HG02884 (cell line): ENCODE measurements at regions not wholly inside any gene's neighbourhood (a gene's known extent, or its start where the extent isn't known, plus 50 kb on each side); places are given as distances from the start of the nearest gene placed in this dataset.

Experiments used
- ATAC-seq: cut with Tn5 transposase; IDR thresholded peaks from one replicate; pipeline ENCODE4 v1.9.1; 2021; ENCODE audit warnings: mild to moderate bottlenecking, moderate library complexity; ENCODE audit not compliant: unreplicated experiment

GRCh38 chr4:95985791-95986550, 146.1 kb downstream of the PDHA2 start:
- ATAC-seq, result no peak

GRCh38 chr4:95987851-95988250, 148.0 kb downstream of the PDHA2 start:
- no peak for ATAC-seq

- ATAC-seq, result no peak
Measured at GRCh38 chr4:95998311-95998710, 158.4 kb downstream of the PDHA2 start.

GRCh38 chr4:96003951-96004740, 164.3 kb downstream of the PDHA2 start:
- no peak for ATAC-seq

GRCh38 chr4:96009427-96010119, 169.7 kb downstream of the PDHA2 start:
- no peak for ATAC-seq

GRCh38 chr4:96012687-96013086, 172.8 kb downstream of the PDHA2 start:
- ATAC-seq, result no peak

GRCh38 chr4:96016634-96017299, 176.9 kb downstream of the PDHA2 start:
- ATAC-seq, result peak; percentile 94

GRCh38 chr4:96025011-96025410, 185.1 kb downstream of the PDHA2 start:
- no peak for ATAC-seq

- ATAC-seq, result no peak
Measured at GRCh38 chr4:96035727-96036126, 195.8 kb downstream of the PDHA2 start.

GRCh38 chr4:96036781-96037180, 196.9 kb downstream of the PDHA2 start:
- no peak for ATAC-seq

- ATAC-seq, result no peak
Measured at GRCh38 chr4:96037705-96038104, 197.8 kb downstream of the PDHA2 start.

GRCh38 chr4:96039217-96039616, 199.3 kb downstream of the PDHA2 start:
- no peak for ATAC-seq

GRCh38 chr4:96039803-96040436, 200.0 kb downstream of the PDHA2 start:
- no peak for ATAC-seq

- no peak for ATAC-seq
Measured at GRCh38 chr4:96044971-96045370, 205.1 kb downstream of the PDHA2 start.

- no peak for ATAC-seq
Measured at GRCh38 chr4:96052827-96053226, 212.9 kb downstream of the PDHA2 start.

- ATAC-seq, result no peak
Measured at GRCh38 chr4:96056346-96056934, 216.5 kb downstream of the PDHA2 start.

- no peak for ATAC-seq
Measured at GRCh38 chr4:96063639-96064038, 223.7 kb downstream of the PDHA2 start.

- ATAC-seq, result no peak
Measured at GRCh38 chr4:96073461-96073860, 233.6 kb downstream of the PDHA2 start.

- ATAC-seq, result no peak
Measured at GRCh38 chr4:96092151-96092705, 252.3 kb downstream of the PDHA2 start.

- no peak for ATAC-seq
Measured at GRCh38 chr4:96093057-96093456, 253.2 kb downstream of the PDHA2 start.
